ENCODE measurements at regions not wholly inside any gene's neighbourhood (a gene's known extent, or its start where the extent isn't known, plus 50 kb on each side); places are given as distances from the start of the nearest gene placed in this dataset.

- H3K79me2 ChIP-seq (ENCODE audit: low read depth): no peaks in the 10 kb centered on the region
- H3K4me1 ChIP-seq: peaks cover 19% of the 10 kb centered on the region
- no peaks in the 10 kb centered on the region for H3K27me3 ChIP-seq
- Mint-ChIP-seq H3K4me1 (peaks cover 15% of the 10 kb centered on the region), H3K36me3 (no peaks in the 10 kb centered on the region), H3K27ac (no peak overlapping the region), H3K4me3 (no peak overlapping the region), H3K9me3 (no peaks in the 10 kb centered on the region), H3K27me3 (ENCODE audit: insufficient read depth, low read depth) (no peaks in the 10 kb centered on the region)
- no peak overlapping the region for H3K9ac ChIP-seq
- no peak overlapping the region for H3K4me3 ChIP-seq
- no peaks in the 10 kb centered on the region for H3K36me3 ChIP-seq
- peaks cover 7% of the 10 kb centered on the region for H3F3A ChIP-seq (ENCODE audit: low read depth)
- no peaks in the 10 kb centered on the region for H4K20me1 ChIP-seq (ENCODE audit: low read depth)
- no peak for DNase-seq (ENCODE audit: low spot score)
- TF ChIP-seq CTCF (IDR thresholded peaks at IDR 0.05) (no peak), EZH2phosphoT487 (IDR thresholded peaks at IDR 0.05) (no peak), EZH2 (IDR thresholded peaks at IDR 0.05) (no peak)
- no peaks in the 10 kb centered on the region for H3K9me3 ChIP-seq (ENCODE audit: low read depth)
- no peak overlapping the region for H3K4me2 ChIP-seq
- no peak overlapping the region for H2AFZ ChIP-seq (replicated peaks)
- no peak overlapping the region for H3K27ac ChIP-seq
Measured at GRCh38 chr12:97748298-97748697, 285.7 kb downstream of the RMST start.

- Mint-ChIP-seq H3K9me3 (no peaks in the 10 kb centered on the region), H3K4me1 (peaks cover 20% of the 10 kb centered on the region), H3K27ac (no peak overlapping the region), H3K36me3 (no peaks in the 10 kb centered on the region), H3K4me3 (no peak overlapping the region), H3K27me3 (ENCODE audit: insufficient read depth, low read depth) (no peaks in the 10 kb centered on the region)
- Histone ChIP-seq H3K4me1 (peaks cover 19% of the 10 kb centered on the region), H3K4me3 (no peak overlapping the region), H3K79me2 (ENCODE audit: low read depth) (no peaks in the 10 kb centered on the region), H2AFZ (replicated peaks) (no peak overlapping the region), H3K36me3 (no peaks in the 10 kb centered on the region), H3K9me3 (ENCODE audit: low read depth) (no peaks in the 10 kb centered on the region), H3K4me2 (no peak overlapping the region), H4K20me1 (ENCODE audit: low read depth) (no peaks in the 10 kb centered on the region), H3F3A (ENCODE audit: low read depth) (peaks cover 7% of the 10 kb centered on the region), H3K9ac (no peak overlapping the region), H3K27ac (no peak overlapping the region), H3K27me3 (no peaks in the 10 kb centered on the region)
- TF ChIP-seq EZH2 (IDR thresholded peaks at IDR 0.05) (no peak), EZH2phosphoT487 (IDR thresholded peaks at IDR 0.05) (no peak), CTCF (IDR thresholded peaks at IDR 0.05) (no peak)
- DNase-seq (ENCODE audit: low spot score): no peak
Measured at GRCh38 chr12:97751704-97752103, 289.1 kb downstream of the RMST start.

GRCh38 chr12:97752129-97752528 is 289.5 kb downstream of the RMST start:
- no peaks in the 10 kb centered on the region for H3K27me3 Mint-ChIP-seq (ENCODE audit: insufficient read depth, low read depth)
- H3K4me3 Mint-ChIP-seq: no peak overlapping the region
- H3K4me2 ChIP-seq: no peak overlapping the region
- H3K27ac ChIP-seq: no peak overlapping the region
- no peak overlapping the region for H3K9ac ChIP-seq
- H3K4me1 ChIP-seq: peaks cover 19% of the 10 kb centered on the region
- no peaks in the 10 kb centered on the region for H3K36me3 ChIP-seq
- H3K4me1 Mint-ChIP-seq: peaks cover 20% of the 10 kb centered on the region
- no peaks in the 10 kb centered on the region for H3K9me3 ChIP-seq (ENCODE audit: low read depth)
- no peaks in the 10 kb centered on the region for H3K79me2 ChIP-seq (ENCODE audit: low read depth)
- H2AFZ ChIP-seq (replicated peaks): no peak overlapping the region
- H3K4me3 ChIP-seq: no peak overlapping the region
- H3K27me3 ChIP-seq: no peaks in the 10 kb centered on the region
- H3K36me3 Mint-ChIP-seq: no peaks in the 10 kb centered on the region
- H4K20me1 ChIP-seq (ENCODE audit: low read depth): no peaks in the 10 kb centered on the region
- no peak for TF ChIP-seq EZH2 (IDR thresholded peaks at IDR 0.05)
- no peak for TF ChIP-seq CTCF (IDR thresholded peaks at IDR 0.05)
- TF ChIP-seq EZH2phosphoT487 (IDR thresholded peaks at IDR 0.05): no peak
- peaks cover 7% of the 10 kb centered on the region for H3F3A ChIP-seq (ENCODE audit: low read depth)
- no peak overlapping the region for H3K27ac Mint-ChIP-seq
- DNase-seq (ENCODE audit: low spot score): no peak
- no peaks in the 10 kb centered on the region for H3K9me3 Mint-ChIP-seq
